ENCODE measurements at regions not wholly inside any gene's neighbourhood (a gene's known extent, or its start where the extent isn't known, plus 50 kb on each side); places are given as distances from the start of the nearest gene placed in this dataset.

- CTCF ChIA-PET: no interaction called here
- Histone ChIP-seq H3K9me3 (ENCODE audit: control insufficient read depth, insufficient read depth, low read length) (no peaks in the 10 kb centered on the region), H3K27me3 (ENCODE audit: control insufficient read depth, insufficient read depth, low read length) (no peaks in the 10 kb centered on the region), H3K27ac (ENCODE audit: low read depth, low read length) (no peak overlapping the region), H3K4me3 (ENCODE audit: low read depth, low read length) (no peak overlapping the region)
- POLR2A ChIA-PET: no interaction called here
- no peak for TF ChIP-seq CTCF (IDR thresholded peaks at IDR 0.05; ENCODE audit: low read depth, low read length)
- no peak for DNase-seq (ENCODE audit: low read depth, low spot score)
Observed at GRCh38 chr13:79866436-79866835, 385.5 kb downstream of the NDFIP2 start.

GRCh38 chr13:79862515-79862914 lies 381.6 kb downstream of the NDFIP2 start:
- ChIA-PET CTCF (no interaction called here), POLR2A (no interaction called here)

GRCh38 chr13:79861731-79862130 lies 380.8 kb downstream of the NDFIP2 start:
- H3K27me3 ChIP-seq (ENCODE audit: control insufficient read depth, insufficient read depth, low read length): no peaks in the 10 kb centered on the region
- H3K27ac ChIP-seq (ENCODE audit: low read depth, low read length): no peak overlapping the region
- POLR2A ChIA-PET: no interaction called here
- H3K4me3 ChIP-seq (ENCODE audit: low read depth, low read length): no peak overlapping the region
- DNase-seq (ENCODE audit: low read depth, low spot score): no peak
- H3K9me3 ChIP-seq (ENCODE audit: control insufficient read depth, insufficient read depth, low read length): no peaks in the 10 kb centered on the region
- TF ChIP-seq CTCF (IDR thresholded peaks at IDR 0.05; ENCODE audit: low read depth, low read length): no peak
- CTCF ChIA-PET: no interaction called here

More at GRCh38 chr13:79862515-79862914, 381.6 kb downstream of the NDFIP2 start:
- no peak overlapping the region for H3K27ac ChIP-seq (ENCODE audit: low read depth, low read length)
- no peaks in the 10 kb centered on the region for H3K9me3 ChIP-seq (ENCODE audit: control insufficient read depth, insufficient read depth, low read length)
- no peak overlapping the region for H3K4me3 ChIP-seq (ENCODE audit: low read depth, low read length)
- no peak for DNase-seq (ENCODE audit: low read depth, low spot score)
- no peaks in the 10 kb centered on the region for H3K27me3 ChIP-seq (ENCODE audit: control insufficient read depth, insufficient read depth, low read length)
- no peak for TF ChIP-seq CTCF (IDR thresholded peaks at IDR 0.05; ENCODE audit: low read depth, low read length)

DNA sequence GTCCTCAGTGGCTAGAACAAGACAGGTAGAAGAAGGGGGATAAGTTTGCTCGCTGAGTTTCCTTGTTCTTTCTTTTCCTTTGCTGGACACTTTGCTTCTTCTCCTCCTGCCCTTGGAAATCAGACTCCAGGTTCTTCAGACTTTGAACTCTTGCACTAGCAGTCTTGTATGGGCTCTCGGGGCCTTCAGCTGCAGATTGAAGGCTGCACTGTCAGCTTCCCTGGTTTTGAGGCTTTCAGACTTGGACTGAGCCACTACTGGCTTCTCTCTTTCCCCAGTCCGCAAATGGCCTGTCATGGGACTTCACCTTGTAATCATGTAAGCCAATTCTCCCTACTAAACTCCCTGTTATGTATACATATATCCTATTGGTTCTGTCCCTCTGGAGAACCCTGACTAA lies 379.8 kb downstream of the NDFIP2 start:
- ChIA-PET CTCF (no interaction called here), POLR2A (no interaction called here)

DNA sequence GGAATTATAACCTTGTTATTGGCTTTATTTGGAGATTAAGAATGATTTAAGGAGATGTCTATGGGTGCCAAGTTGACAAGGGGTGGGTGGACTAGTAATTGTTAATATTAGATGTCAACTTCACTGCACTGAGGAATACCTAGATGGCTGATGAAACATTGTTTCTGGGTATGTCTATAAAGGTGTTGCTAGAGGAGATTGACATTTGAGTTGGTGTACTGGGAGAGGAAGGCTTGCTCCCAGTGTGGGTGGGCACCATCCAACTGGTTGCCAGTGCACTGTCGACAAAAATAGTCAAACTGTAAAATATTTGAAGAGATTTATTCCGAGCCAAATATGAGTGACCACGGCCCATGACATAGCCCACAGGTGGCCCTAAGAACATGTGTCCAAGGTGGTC lies 378.8 kb downstream of the NDFIP2 start:
- ChIA-PET CTCF (no interaction called here), POLR2A (no interaction called here)
- H3K27ac ChIP-seq (ENCODE audit: low read depth, low read length): no peak overlapping the region
- no peak for TF ChIP-seq CTCF (IDR thresholded peaks at IDR 0.05; ENCODE audit: low read depth, low read length)
- H3K4me3 ChIP-seq (ENCODE audit: low read depth, low read length): no peak overlapping the region
- no peaks in the 10 kb centered on the region for H3K9me3 ChIP-seq (ENCODE audit: control insufficient read depth, insufficient read depth, low read length)
- no peaks in the 10 kb centered on the region for H3K27me3 ChIP-seq (ENCODE audit: control insufficient read depth, insufficient read depth, low read length)
- no peak for DNase-seq (ENCODE audit: low read depth, low spot score)

More for the DNA sequence above, 379.8 kb downstream of the NDFIP2 start:
- TF ChIP-seq CTCF (IDR thresholded peaks at IDR 0.05; ENCODE audit: low read depth, low read length): no peak
- no peak for DNase-seq (ENCODE audit: low read depth, low spot score)
- Histone ChIP-seq H3K9me3 (ENCODE audit: control insufficient read depth, insufficient read depth, low read length) (no peaks in the 10 kb centered on the region), H3K27ac (ENCODE audit: low read depth, low read length) (no peak overlapping the region), H3K27me3 (ENCODE audit: control insufficient read depth, insufficient read depth, low read length) (no peaks in the 10 kb centered on the region), H3K4me3 (ENCODE audit: low read depth, low read length) (no peak overlapping the region)

Data from AG04450 (cell line).